CD4-positive, alpha-beta T cell treated with Interleukin-4 for 4 hours (primary cell): ENCODE measurements at regions not wholly inside any gene's neighbourhood (a gene's known extent, or its start where the extent isn't known, plus 50 kb on each side); places are given as distances from the start of the nearest gene placed in this dataset.
"Not testable (repeated sequence)": the region's sequence is repeated elsewhere in the genome, so short reads cannot be mapped to it uniquely, and the experiment has no call there.

Source experiments
- DNase-seq: peaks from one replicate; pipeline ENCODE4 v3.0.0-alpha.2; 2020

- no peak for DNase-seq
Measured at GRCh38 chr12:75831402-75831801, 200.2 kb downstream of the PHLDA1 start.

GRCh38 chr12:75827061-75827460 is 204.5 kb downstream of the PHLDA1 start:
- DNase-seq, result no peak

- DNase-seq, result no peak
Measured at GRCh38 chr12:75825686-75826085, 205.9 kb downstream of the PHLDA1 start.

- no peak for DNase-seq
Measured at GRCh38 chr12:75823475-75823874, 208.1 kb downstream of the PHLDA1 start.

- DNase-seq, result no peak
Measured at GRCh38 chr12:75822416-75822815, 209.2 kb downstream of the PHLDA1 start.

GRCh38 chr12:75820848-75821578 is 210.6 kb downstream of the PHLDA1 start:
- DNase-seq, result no peak

GRCh38 chr12:75820071-75820470 is 211.5 kb downstream of the PHLDA1 start:
- no peak for DNase-seq

GRCh38 chr12:75819512-75819911 is 212.1 kb downstream of the PHLDA1 start:
- no peak for DNase-seq

GRCh38 chr12:75818863-75819262 is 212.7 kb downstream of the PHLDA1 start:
- DNase-seq, result no peak

GRCh38 chr12:75816897-75817296 is 214.7 kb downstream of the PHLDA1 start:
- peak; percentile 78 for DNase-seq

- no peak for DNase-seq
Measured at GRCh38 chr12:75815756-75816155, 215.8 kb downstream of the PHLDA1 start.

GRCh38 chr12:75814851-75815754 is 216.5 kb downstream of the PHLDA1 start:
- peak; percentile 73 for DNase-seq

GRCh38 chr12:75813072-75813471 is 218.5 kb downstream of the PHLDA1 start:
- no peak for DNase-seq

GRCh38 chr12:75812271-75813018 is 219.1 kb downstream of the PHLDA1 start:
- no peak for DNase-seq

GRCh38 chr12:75809746-75810145 is 221.8 kb downstream of the PHLDA1 start:
- no peak for DNase-seq

- no peak for DNase-seq
Measured at GRCh38 chr12:75807494-75807893, 224.1 kb downstream of the PHLDA1 start.

- DNase-seq, result no peak
Measured at GRCh38 chr12:75805905-75806304, 225.7 kb downstream of the PHLDA1 start.

GRCh38 chr12:75805320-75805719 is 226.3 kb downstream of the PHLDA1 start:
- no peak for DNase-seq

- DNase-seq, result no peak
Measured at GRCh38 chr12:75798136-75798926, 233.2 kb downstream of the PHLDA1 start.

GRCh38 chr12:75795125-75795524 is 236.5 kb downstream of the PHLDA1 start:
- no peak for DNase-seq

- no peak for DNase-seq
Measured at GRCh38 chr12:75792687-75793086, 238.9 kb downstream of the PHLDA1 start.

- DNase-seq, result no peak
Measured at GRCh38 chr12:75790219-75790618, 241.4 kb downstream of the PHLDA1 start.

GRCh38 chr12:75787146-75787545 is 244.4 kb downstream of the PHLDA1 start:
- DNase-seq, result not testable (repeated sequence)
